ENCODE measurements at regions not wholly inside any gene's neighbourhood (a gene's known extent, or its start where the extent isn't known, plus 50 kb on each side); places are given as distances from the start of the nearest gene placed in this dataset.

DNA sequence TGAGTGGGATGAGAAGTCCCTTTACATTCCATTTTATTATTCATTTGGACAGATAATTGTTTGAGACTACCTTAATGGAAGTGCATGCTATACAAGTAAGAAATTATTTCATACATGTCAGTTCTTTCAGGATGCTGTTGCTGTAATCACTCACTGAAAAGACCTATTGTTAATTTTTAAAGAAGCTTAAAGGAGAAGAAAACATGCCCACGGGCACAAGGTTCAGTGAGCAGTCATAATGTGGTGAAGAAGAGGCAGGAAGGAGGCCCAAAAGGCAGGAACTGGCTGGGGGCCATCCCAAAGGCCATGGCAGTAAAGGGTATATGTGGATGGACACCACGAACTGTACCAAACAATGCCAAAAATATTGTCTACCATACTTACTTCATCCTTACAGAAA is 206.0 kb downstream of the LYPLAL1 start:
- ChIA-PET CTCF (no interaction called here), POLR2A (no interaction called here)
- no peaks in the 10 kb centered on the region for H3K4me1 ChIP-seq (ENCODE audit: control insufficient read depth, insufficient read depth, low read length)

More for the DNA sequence above, 206.0 kb downstream of the LYPLAL1 start:
- no peak overlapping the region for H3K4me3 ChIP-seq (ENCODE audit: low read depth, low read length)
- no peak overlapping the region for H3K27ac ChIP-seq (ENCODE audit: extremely low read depth, low read depth, low read length)
- H3K36me3 ChIP-seq (ENCODE audit: control insufficient read depth in 2 of 2, insufficient read depth in 1 of 2, low read length in 2 of 2), result no peaks in the 10 kb centered on the region
- TF ChIP-seq ZNF843 (tag by site-specific recombination; IDR thresholded peaks at IDR 0.05), result no peak
- TF ChIP-seq, protein P1, sequence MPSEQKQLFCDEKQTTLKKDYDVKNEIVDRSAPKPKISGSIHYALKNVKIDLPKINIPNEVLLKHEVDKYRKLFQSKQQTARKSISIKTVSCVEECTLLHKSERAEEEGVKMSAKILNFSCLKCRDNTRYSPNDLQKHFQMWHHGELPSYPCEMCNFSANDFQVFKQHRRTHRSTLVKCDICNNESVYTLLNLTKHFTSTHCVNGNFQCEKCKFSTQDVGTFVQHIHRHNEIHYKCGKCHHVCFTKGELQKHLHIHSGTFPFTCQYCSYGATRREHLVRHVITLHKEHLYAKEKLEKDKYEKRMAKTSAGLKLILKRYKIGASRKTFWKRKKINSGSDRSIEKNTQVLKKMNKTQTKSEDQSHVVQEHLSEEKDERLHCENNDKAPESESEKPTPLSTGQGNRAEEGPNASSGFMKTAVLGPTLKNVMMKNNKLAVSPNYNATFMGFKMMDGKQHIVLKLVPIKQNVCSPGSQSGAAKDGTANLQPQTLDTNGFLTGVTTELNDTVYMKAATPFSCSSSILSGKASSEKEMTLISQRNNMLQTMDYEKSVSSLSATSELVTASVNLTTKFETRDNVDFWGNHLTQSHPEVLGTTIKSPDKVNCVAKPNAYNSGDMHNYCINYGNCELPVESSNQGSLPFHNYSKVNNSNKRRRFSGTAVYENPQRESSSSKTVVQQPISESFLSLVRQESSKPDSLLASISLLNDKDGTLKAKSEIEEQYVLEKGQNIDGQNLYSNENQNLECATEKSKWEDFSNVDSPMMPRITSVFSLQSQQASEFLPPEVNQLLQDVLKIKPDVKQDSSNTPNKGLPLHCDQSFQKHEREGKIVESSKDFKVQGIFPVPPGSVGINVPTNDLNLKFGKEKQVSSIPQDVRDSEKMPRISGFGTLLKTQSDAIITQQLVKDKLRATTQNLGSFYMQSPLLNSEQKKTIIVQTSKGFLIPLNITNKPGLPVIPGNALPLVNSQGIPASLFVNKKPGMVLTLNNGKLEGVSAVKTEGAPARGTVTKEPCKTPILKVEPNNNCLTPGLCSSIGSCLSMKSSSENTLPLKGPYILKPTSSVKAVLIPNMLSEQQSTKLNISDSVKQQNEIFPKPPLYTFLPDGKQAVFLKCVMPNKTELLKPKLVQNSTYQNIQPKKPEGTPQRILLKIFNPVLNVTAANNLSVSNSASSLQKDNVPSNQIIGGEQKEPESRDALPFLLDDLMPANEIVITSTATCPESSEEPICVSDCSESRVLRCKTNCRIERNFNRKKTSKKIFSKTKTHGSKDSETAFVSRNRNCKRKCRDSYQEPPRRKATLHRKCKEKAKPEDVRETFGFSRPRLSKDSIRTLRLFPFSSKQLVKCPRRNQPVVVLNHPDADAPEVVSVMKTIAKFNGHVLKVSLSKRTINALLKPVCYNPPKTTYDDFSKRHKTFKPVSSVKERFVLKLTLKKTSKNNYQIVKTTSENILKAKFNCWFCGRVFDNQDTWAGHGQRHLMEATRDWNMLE (tag by site-specific recombination; conservative IDR thresholded peaks at IDR 0.05; ENCODE audit: low read depth), result no peak
- TF ChIP-seq, protein P2, sequence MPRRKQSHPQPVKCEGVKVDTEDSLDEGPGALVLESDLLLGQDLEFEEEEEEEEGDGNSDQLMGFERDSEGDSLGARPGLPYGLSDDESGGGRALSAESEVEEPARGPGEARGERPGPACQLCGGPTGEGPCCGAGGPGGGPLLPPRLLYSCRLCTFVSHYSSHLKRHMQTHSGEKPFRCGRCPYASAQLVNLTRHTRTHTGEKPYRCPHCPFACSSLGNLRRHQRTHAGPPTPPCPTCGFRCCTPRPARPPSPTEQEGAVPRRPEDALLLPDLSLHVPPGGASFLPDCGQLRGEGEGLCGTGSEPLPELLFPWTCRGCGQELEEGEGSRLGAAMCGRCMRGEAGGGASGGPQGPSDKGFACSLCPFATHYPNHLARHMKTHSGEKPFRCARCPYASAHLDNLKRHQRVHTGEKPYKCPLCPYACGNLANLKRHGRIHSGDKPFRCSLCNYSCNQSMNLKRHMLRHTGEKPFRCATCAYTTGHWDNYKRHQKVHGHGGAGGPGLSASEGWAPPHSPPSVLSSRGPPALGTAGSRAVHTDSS (tag by site-specific recombination; IDR thresholded peaks at IDR 0.05), result no peak
- TF ChIP-seq ZNF600 (tag by site-specific recombination; IDR thresholded peaks at IDR 0.05), result no peak
- TF ChIP-seq, protein P3, sequence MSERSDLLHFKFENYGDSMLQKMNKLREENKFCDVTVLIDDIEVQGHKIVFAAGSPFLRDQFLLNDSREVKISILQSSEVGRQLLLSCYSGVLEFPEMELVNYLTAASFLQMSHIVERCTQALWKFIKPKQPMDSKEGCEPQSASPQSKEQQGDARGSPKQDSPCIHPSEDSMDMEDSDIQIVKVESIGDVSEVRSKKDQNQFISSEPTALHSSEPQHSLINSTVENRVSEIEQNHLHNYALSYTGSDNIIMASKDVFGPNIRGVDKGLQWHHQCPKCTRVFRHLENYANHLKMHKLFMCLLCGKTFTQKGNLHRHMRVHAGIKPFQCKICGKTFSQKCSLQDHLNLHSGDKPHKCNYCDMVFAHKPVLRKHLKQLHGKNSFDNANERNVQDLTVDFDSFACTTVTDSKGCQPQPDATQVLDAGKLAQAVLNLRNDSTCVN (tag by site-specific recombination; optimal IDR thresholded peaks at IDR 0.05), result no peak
- TF ChIP-seq ZNF473 (tag by site-specific recombination; IDR thresholded peaks at IDR 0.05), result no peak
- TF ChIP-seq, protein P4, sequence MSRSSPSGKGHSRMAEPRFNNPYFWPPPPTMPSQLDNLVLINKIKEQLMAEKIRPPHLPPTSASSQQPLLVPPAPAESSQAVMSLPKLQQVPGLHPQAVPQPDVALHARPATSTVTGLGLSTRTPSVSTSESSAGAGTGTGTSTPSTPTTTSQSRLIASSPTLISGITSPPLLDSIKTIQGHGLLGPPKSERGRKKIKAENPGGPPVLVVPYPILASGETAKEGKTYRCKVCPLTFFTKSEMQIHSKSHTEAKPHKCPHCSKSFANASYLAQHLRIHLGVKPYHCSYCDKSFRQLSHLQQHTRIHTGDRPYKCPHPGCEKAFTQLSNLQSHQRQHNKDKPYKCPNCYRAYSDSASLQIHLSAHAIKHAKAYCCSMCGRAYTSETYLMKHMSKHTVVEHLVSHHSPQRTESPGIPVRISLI (tag by site-specific recombination; IDR thresholded peaks at IDR 0.05), result no peak
- TF ChIP-seq ZNF341 (tag by site-specific recombination; IDR thresholded peaks at IDR 0.05; ENCODE audit: low read depth), result no peak
- TF ChIP-seq ZBTB8A (tag by site-specific recombination; IDR thresholded peaks at IDR 0.05), result no peak
- TF ChIP-seq, protein P5, sequence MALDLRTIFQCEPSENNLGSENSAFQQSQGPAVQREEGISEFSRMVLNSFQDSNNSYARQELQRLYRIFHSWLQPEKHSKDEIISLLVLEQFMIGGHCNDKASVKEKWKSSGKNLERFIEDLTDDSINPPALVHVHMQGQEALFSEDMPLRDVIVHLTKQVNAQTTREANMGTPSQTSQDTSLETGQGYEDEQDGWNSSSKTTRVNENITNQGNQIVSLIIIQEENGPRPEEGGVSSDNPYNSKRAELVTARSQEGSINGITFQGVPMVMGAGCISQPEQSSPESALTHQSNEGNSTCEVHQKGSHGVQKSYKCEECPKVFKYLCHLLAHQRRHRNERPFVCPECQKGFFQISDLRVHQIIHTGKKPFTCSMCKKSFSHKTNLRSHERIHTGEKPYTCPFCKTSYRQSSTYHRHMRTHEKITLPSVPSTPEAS (tag by site-specific recombination; IDR thresholded peaks at IDR 0.05), result no peak
- no peak for TF ChIP-seq ZNF157 (tag by site-specific recombination; IDR thresholded peaks at IDR 0.05)
- TF ChIP-seq, protein P6, sequence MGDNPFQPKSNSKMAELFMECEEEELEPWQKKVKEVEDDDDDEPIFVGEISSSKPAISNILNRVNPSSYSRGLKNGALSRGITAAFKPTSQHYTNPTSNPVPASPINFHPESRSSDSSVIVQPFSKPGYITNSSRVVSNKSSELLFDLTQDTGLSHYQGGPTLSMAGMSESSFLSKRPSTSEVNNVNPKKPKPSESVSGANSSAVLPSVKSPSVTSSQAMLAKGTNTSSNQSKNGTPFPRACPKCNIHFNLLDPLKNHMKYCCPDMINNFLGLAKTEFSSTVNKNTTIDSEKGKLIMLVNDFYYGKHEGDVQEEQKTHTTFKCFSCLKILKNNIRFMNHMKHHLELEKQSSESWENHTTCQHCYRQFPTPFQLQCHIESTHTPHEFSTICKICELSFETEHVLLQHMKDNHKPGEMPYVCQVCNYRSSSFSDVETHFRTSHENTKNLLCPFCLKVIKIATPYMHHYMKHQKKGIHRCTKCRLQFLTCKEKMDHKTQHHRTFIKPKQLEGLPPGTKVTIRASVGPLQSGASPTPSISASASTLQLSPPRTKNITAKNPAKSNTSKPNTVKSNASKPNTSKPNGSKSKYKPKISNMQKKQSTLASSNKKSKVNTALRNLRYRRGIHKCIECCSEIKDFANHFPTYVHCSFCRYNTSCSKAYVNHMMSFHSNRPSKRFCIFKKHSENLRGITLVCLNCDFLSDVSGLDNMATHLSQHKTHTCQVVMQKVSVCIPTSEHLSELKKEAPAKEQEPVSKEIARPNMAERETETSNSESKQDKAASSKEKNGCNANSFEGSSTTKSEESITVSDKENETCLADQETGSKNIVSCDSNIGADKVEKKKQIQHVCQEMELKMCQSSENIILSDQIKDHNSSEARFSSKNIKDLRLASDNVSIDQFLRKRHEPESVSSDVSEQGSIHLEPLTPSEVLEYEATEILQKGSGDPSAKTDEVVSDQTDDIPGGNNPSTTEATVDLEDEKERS (tag by site-specific recombination; IDR thresholded peaks at IDR 0.05), result no peak
- TF ChIP-seq, protein P7, sequence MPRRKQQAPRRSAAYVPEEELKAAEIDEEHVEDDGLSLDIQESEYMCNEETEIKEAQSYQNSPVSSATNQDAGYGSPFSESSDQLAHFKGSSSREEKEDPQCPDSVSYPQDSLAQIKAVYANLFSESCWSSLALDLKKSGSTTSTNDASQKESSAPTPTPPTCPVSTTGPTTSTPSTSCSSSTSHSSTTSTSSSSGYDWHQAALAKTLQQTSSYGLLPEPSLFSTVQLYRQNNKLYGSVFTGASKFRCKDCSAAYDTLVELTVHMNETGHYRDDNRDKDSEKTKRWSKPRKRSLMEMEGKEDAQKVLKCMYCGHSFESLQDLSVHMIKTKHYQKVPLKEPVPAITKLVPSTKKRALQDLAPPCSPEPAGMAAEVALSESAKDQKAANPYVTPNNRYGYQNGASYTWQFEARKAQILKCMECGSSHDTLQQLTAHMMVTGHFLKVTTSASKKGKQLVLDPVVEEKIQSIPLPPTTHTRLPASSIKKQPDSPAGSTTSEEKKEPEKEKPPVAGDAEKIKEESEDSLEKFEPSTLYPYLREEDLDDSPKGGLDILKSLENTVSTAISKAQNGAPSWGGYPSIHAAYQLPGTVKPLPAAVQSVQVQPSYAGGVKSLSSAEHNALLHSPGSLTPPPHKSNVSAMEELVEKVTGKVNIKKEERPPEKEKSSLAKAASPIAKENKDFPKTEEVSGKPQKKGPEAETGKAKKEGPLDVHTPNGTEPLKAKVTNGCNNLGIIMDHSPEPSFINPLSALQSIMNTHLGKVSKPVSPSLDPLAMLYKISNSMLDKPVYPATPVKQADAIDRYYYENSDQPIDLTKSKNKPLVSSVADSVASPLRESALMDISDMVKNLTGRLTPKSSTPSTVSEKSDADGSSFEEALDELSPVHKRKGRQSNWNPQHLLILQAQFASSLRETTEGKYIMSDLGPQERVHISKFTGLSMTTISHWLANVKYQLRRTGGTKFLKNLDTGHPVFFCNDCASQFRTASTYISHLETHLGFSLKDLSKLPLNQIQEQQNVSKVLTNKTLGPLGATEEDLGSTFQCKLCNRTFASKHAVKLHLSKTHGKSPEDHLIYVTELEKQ (tag by site-specific recombination; IDR thresholded peaks at IDR 0.05; ENCODE audit: borderline replicate concordance), result no peak
- TF ChIP-seq ZNF660 (tag by site-specific recombination; IDR thresholded peaks at IDR 0.05), result no peak
- no peak for TF ChIP-seq SCRT2 (tag by site-specific recombination; IDR thresholded peaks at IDR 0.05)
- no peak for TF ChIP-seq KLF16 (tag by site-specific recombination; IDR thresholded peaks at IDR 0.05)
- TF ChIP-seq WT1 (tag by site-specific recombination; IDR thresholded peaks at IDR 0.05), result no peak
- TF ChIP-seq SETDB1 (IDR thresholded peaks at IDR 0.05; ENCODE audit: insufficient read length, low read length), result no peak
- no peaks in the 10 kb centered on the region for H3K9me3 ChIP-seq (ENCODE audit: control insufficient read depth, insufficient read depth, low read depth, low read length)
